HL-60 (cell line): ENCODE measurements at regions not wholly inside any gene's neighbourhood (a gene's known extent, or its start where the extent isn't known, plus 50 kb on each side); places are given as distances from the start of the nearest gene placed in this dataset.

Experiments used
- DNase-seq, 2 experiments: peaks; one replicate each; pipeline ENCODE4 v3.0.0-alpha.2; 2010 to 2020; ENCODE audit warnings: low read depth in 1 of 2, low spot score in 1 of 2
- H3K27ac ChIP-seq: fragments of 250-450 bp; sonication (Bioruptor Pico); replicated peaks from 2 replicates; pipeline ENCODE4 v1.5.1; 2020; ENCODE audit warnings: mild to moderate bottlenecking, moderate library complexity
- H3K27me3 ChIP-seq: fragments of 250-450 bp; sonication (Bioruptor Pico); 2 replicates; pipeline ENCODE4 v1.5.1; 2021; ENCODE audit warnings: mild to moderate bottlenecking, moderate library complexity; ENCODE audit not compliant: insufficient read depth, poor library complexity, severe bottlenecking
- H3K4me3 ChIP-seq: replicated peaks from 2 replicates; pipeline ENCODE4 v1.5.1; 2011; ENCODE audit warnings: mild to moderate bottlenecking, control low read depth, low read length; ENCODE audit not compliant: insufficient read depth
- CTCF ChIP-seq: IDR thresholded peaks from one replicate; pipeline ENCODE4 v1.5.1; 2011; ENCODE audit warnings: low read length, control low read depth, inconsistent platforms; ENCODE audit not compliant: insufficient read depth
- GABPA ChIP-seq: IDR thresholded peaks from 2 replicates; pipeline ENCODE4 v1.6.1; 2012; ENCODE audit warnings: low read depth
- POLR2AphosphoS5 ChIP-seq: IDR thresholded peaks from 2 replicates; pipeline ENCODE4 v1.6.1; 2012; ENCODE audit warnings: low read depth
- REST ChIP-seq: IDR thresholded peaks from 2 replicates; pipeline ENCODE4 v1.6.1; 2012; ENCODE audit warnings: low read depth; ENCODE audit not compliant: insufficient replicate concordance
- SPI1 ChIP-seq: IDR thresholded peaks from 2 replicates; pipeline ENCODE4 v1.6.1; 2012; ENCODE audit warnings: low read depth, mild to moderate bottlenecking, borderline replicate concordance

GRCh38 chr2:181837563-181837962 lies 54.0 kb upstream of the ITPRID2 start:
- Histone ChIP-seq H3K27ac (no peak overlapping the region), H3K4me3 (no peak overlapping the region), H3K27me3 (peaks cover 2% of the 10 kb centered on the region)
- no peak for DNase-seq
- TF ChIP-seq REST: no peak
- no peak for TF ChIP-seq GABPA
- no peak for TF ChIP-seq POLR2AphosphoS5
- no peak for TF ChIP-seq SPI1
- TF ChIP-seq CTCF: no peak

- no peak overlapping the region for H3K27ac ChIP-seq
- peaks cover 2% of the 10 kb centered on the region for H3K27me3 ChIP-seq
- DNase-seq: no peak
- no peak overlapping the region for H3K4me3 ChIP-seq
- TF ChIP-seq REST: no peak
- TF ChIP-seq GABPA: no peak
- no peak for TF ChIP-seq POLR2AphosphoS5
- no peak for TF ChIP-seq CTCF
- TF ChIP-seq SPI1: no peak
Observed at GRCh38 chr2:181839811-181840210, 51.7 kb upstream of the ITPRID2 start.

- no peak overlapping the region for H3K4me3 ChIP-seq
- TF ChIP-seq CTCF: no peak
- TF ChIP-seq POLR2AphosphoS5: no peak
- TF ChIP-seq SPI1: no peak
- TF ChIP-seq GABPA: no peak
- TF ChIP-seq REST: no peak
- H3K27me3 ChIP-seq: peaks cover 2% of the 10 kb centered on the region
- H3K27ac ChIP-seq: no peak overlapping the region
- DNase-seq: no peak
Observed at GRCh38 chr2:181841079-181841478, 50.5 kb upstream of the ITPRID2 start.
